ENCODE measurements at regions not wholly inside any gene's neighbourhood (a gene's known extent, or its start where the extent isn't known, plus 50 kb on each side); places are given as distances from the start of the nearest gene placed in this dataset.

DNA sequence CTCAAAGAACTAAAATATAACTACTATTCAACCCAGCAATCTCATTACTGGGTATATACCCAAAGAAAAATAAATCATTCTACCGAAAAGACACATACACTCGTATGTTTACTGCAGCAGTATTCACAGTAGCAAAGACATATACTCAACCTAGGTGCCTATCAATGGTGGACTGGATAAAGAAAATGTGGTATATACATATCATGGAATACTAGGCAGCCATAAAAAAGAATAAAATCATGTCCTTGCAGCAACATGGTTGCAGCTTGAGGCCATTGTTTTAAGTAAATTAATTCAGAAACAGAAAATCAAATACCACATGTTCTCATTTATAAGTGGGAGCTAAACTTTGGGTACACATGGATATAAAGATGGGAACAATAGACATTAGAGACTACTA lies 266.2 kb upstream of the POU3F1 start:
- Histone ChIP-seq H3K4me2 (ENCODE audit: low read length) (no peak overlapping the region), H4K20me1 (ENCODE audit: insufficient read depth, low read length) (no peaks in the 10 kb centered on the region), H3F3A (ENCODE audit: insufficient read depth, low read length) (no peaks in the 10 kb centered on the region), H3K36me3 (ENCODE audit: insufficient read depth, low read length) (no peaks in the 10 kb centered on the region), H3K27me3 (ENCODE audit: insufficient read depth, low read length) (no peaks in the 10 kb centered on the region), H3K27ac (ENCODE audit: low read depth, low read length, poor library complexity, severe bottlenecking) (no peak overlapping the region), H3K9ac (ENCODE audit: low read length) (no peak overlapping the region), H3K9me2 (ENCODE audit: low read depth, low read length) (no peaks in the 10 kb centered on the region), H3K4me1 (ENCODE audit: insufficient read depth, low read length, severe bottlenecking) (no peaks in the 10 kb centered on the region), H3K9me3 (ENCODE audit: low read length) (no peaks in the 10 kb centered on the region; the same call in 1 of the 2 replicates), H3K4me3 (ENCODE audit: low read depth, low read length, poor library complexity, severe bottlenecking) (no peak overlapping the region), H3K79me2 (ENCODE audit: insufficient read depth, low read length) (no peaks in the 10 kb centered on the region), H2AFZ (ENCODE audit: low read length) (no peak overlapping the region)
- TF ChIP-seq CTCF (IDR thresholded peaks at IDR 0.05; ENCODE audit: low read length) (no peak), EZH2 (IDR thresholded peaks at IDR 0.05; ENCODE audit: borderline replicate concordance, low read length) (no peak)

DNA sequence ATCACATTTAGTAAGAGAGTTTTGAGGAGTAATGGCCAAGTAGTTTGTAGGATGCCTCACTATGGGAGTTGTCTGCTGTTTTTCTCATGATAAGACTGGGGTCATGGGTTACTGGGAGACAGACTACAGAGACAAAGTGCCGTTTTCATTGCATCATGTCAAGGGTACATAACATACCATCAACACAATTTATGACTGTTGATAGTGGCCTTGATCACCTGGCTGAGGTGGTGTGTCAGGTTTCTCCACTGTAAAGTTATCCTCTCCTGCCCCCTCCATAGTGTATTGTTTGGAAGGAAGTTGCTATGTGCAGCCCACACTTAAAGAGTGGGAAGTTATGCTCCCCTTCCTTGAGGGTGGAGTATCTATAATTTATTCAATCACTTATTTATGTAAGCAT lies 263.5 kb upstream of the POU3F1 start:
- Histone ChIP-seq H3K9me2 (ENCODE audit: low read depth, low read length) (no peaks in the 10 kb centered on the region), H3K27ac (ENCODE audit: low read depth, low read length, poor library complexity, severe bottlenecking) (no peak overlapping the region), H3K79me2 (ENCODE audit: insufficient read depth, low read length) (no peaks in the 10 kb centered on the region), H3K9ac (ENCODE audit: low read length) (no peak overlapping the region), H3F3A (ENCODE audit: insufficient read depth, low read length) (no peaks in the 10 kb centered on the region), H3K4me3 (ENCODE audit: low read depth, low read length, poor library complexity, severe bottlenecking) (no peak overlapping the region), H4K20me1 (ENCODE audit: insufficient read depth, low read length) (no peaks in the 10 kb centered on the region), H2AFZ (ENCODE audit: low read length) (no peak overlapping the region), H3K4me2 (ENCODE audit: low read length) (no peak overlapping the region), H3K4me1 (ENCODE audit: insufficient read depth, low read length, severe bottlenecking) (no peaks in the 10 kb centered on the region), H3K36me3 (ENCODE audit: insufficient read depth, low read length) (no peaks in the 10 kb centered on the region), H3K9me3 (ENCODE audit: low read length) (no peaks in the 10 kb centered on the region; the same call in 1 of the 2 replicates), H3K27me3 (ENCODE audit: insufficient read depth, low read length) (no peaks in the 10 kb centered on the region)
- no peak for TF ChIP-seq CTCF (IDR thresholded peaks at IDR 0.05; ENCODE audit: low read length)
- TF ChIP-seq EZH2 (IDR thresholded peaks at IDR 0.05; ENCODE audit: borderline replicate concordance, low read length) = no peak

DNA sequence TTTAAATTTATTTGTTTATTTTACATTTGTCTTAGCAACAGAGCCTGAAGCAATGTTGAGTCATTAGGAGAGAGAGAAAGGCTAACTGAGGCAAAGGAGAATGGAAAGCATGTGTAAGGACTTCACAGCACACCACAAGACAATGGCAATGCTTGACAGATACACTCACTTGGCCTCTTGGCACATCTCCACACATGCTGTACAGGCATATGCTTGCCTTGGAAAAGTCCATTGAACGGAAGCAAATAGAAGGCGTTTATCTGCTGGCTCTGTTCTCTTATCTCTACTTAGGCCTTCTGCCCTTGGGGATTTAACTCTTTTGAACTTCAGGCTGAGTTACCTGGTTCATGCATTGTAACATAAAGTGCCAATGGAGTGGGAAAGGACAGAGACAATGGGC lies 262.2 kb upstream of the POU3F1 start:
- Histone ChIP-seq H3K4me3 (ENCODE audit: low read depth, low read length, poor library complexity, severe bottlenecking) (no peak overlapping the region), H3K9ac (ENCODE audit: low read length) (no peak overlapping the region), H3K4me2 (ENCODE audit: low read length) (no peak overlapping the region), H3F3A (ENCODE audit: insufficient read depth, low read length) (no peaks in the 10 kb centered on the region), H3K27ac (ENCODE audit: low read depth, low read length, poor library complexity, severe bottlenecking) (no peak overlapping the region), H3K9me2 (ENCODE audit: low read depth, low read length) (no peaks in the 10 kb centered on the region), H3K4me1 (ENCODE audit: insufficient read depth, low read length, severe bottlenecking) (no peaks in the 10 kb centered on the region), H3K79me2 (ENCODE audit: insufficient read depth, low read length) (no peaks in the 10 kb centered on the region), H3K36me3 (ENCODE audit: insufficient read depth, low read length) (no peaks in the 10 kb centered on the region), H2AFZ (ENCODE audit: low read length) (no peak overlapping the region), H3K27me3 (ENCODE audit: insufficient read depth, low read length) (no peaks in the 10 kb centered on the region), H3K9me3 (ENCODE audit: low read length) (no peaks in the 10 kb centered on the region; the same call in 1 of the 2 replicates), H4K20me1 (ENCODE audit: insufficient read depth, low read length) (no peaks in the 10 kb centered on the region)
- no peak for TF ChIP-seq EZH2 (IDR thresholded peaks at IDR 0.05; ENCODE audit: borderline replicate concordance, low read length)
- TF ChIP-seq CTCF (IDR thresholded peaks at IDR 0.05; ENCODE audit: low read length) = no peak

Data from OCI-LY1 (cell line).